ENCODE measurements at regions not wholly inside any gene's neighbourhood (a gene's known extent, or its start where the extent isn't known, plus 50 kb on each side); places are given as distances from the start of the nearest gene placed in this dataset.

GRCh38 chr1:195831789-195832188 lies 776.5 kb downstream of the KCNT2 start:
- TF ChIP-seq POLR2A (IDR thresholded peaks at IDR 0.05) (no peak), CTCF (IDR thresholded peaks at IDR 0.05) (no peak)

All from heart left ventricle (tissue), 13 donors.